Osteoblast (primary cell): ENCODE measurements at regions not wholly inside any gene's neighbourhood (a gene's known extent, or its start where the extent isn't known, plus 50 kb on each side); places are given as distances from the start of the nearest gene placed in this dataset.

Source experiments
- DNase-seq: peaks from one replicate; pipeline ENCODE4 v3.0.0; 2011; ENCODE audit warnings: low spot score, mixed read lengths; ENCODE audit not compliant: insufficient read length; ENCODE audit errors: missing footprints
- H2AFZ ChIP-seq: 2 replicates; pipeline ENCODE4 v1.6.0; 2011; ENCODE audit warnings: mild to moderate bottlenecking, low read length
- H3K27ac ChIP-seq: 2 replicates; pipeline ENCODE4 v1.5.1; 2011; ENCODE audit warnings: mild to moderate bottlenecking, low read depth, low read length, moderate library complexity
- H3K27me3 ChIP-seq: 2 replicates; pipeline ENCODE4 v1.6.0; 2012; ENCODE audit warnings: mild to moderate bottlenecking, control low read depth, inconsistent platforms, low read length, moderate library complexity; ENCODE audit not compliant: insufficient read depth
- H3K36me3 ChIP-seq: 2 replicates; pipeline ENCODE4 v1.5.1; 2011; ENCODE audit warnings: mild to moderate bottlenecking, low read length, control low read depth, moderate library complexity; ENCODE audit not compliant: insufficient read depth
- H3K4me1 ChIP-seq: 2 replicates; pipeline ENCODE4 v1.5.1; 2011; ENCODE audit warnings: mild to moderate bottlenecking, low read length, control low read depth, moderate library complexity; ENCODE audit not compliant: insufficient read depth
- H3K4me2 ChIP-seq: 2 replicates; pipeline ENCODE4 v1.6.0; 2011; ENCODE audit warnings: mild to moderate bottlenecking, low read length; ENCODE audit not compliant: insufficient read depth
- H3K4me3 ChIP-seq: fragments of 200-600 bp; sonication (generic); 3 replicates; pipeline ENCODE4 v1.5.1; 2012; ENCODE audit warnings: mild to moderate bottlenecking, low read length, inconsistent platforms; ENCODE audit not compliant: insufficient read depth
- H3K79me2 ChIP-seq: 2 replicates; pipeline ENCODE4 v1.6.0; 2012; ENCODE audit warnings: mild to moderate bottlenecking, low read length, control low read depth, inconsistent platforms; ENCODE audit not compliant: insufficient read depth
- H3K9me3 ChIP-seq: 2 replicates; pipeline ENCODE4 v1.5.1; 2011; ENCODE audit warnings: low read depth, low read length, control low read depth
- H4K20me1 ChIP-seq: 2 replicates; pipeline ENCODE4 v1.6.0; 2012; ENCODE audit warnings: mild to moderate bottlenecking, low read length, control low read depth; ENCODE audit not compliant: insufficient read depth
- CTCF ChIP-seq: IDR thresholded peaks from 2 replicates; pipeline ENCODE4 v1.5.1; 2011; ENCODE audit warnings: mild to moderate bottlenecking, low read depth, low read length, moderate library complexity; ENCODE audit errors: extremely low read depth

- Histone ChIP-seq H4K20me1 (no peaks in the 10 kb centered on the region), H3K27ac (no peak overlapping the region), H3K36me3 (no peaks in the 10 kb centered on the region), H2AFZ (no peak overlapping the region), H3K4me1 (no peaks in the 10 kb centered on the region), H3K79me2 (no peaks in the 10 kb centered on the region), H3K4me2 (no peak overlapping the region), H3K27me3 (no peaks in the 10 kb centered on the region), H3K4me3 (no peak overlapping the region), H3K9me3 (no peaks in the 10 kb centered on the region)
- TF ChIP-seq CTCF: no peak
- no peak for DNase-seq
Observed at GRCh38 chr2:62559582-62559981, 53.6 kb upstream of the TMEM17 start.

GRCh38 chr2:62558743-62559142 lies 52.7 kb upstream of the TMEM17 start:
- Histone ChIP-seq H3K27ac (no peak overlapping the region), H2AFZ (no peak overlapping the region), H3K4me3 (no peak overlapping the region), H3K79me2 (no peaks in the 10 kb centered on the region), H3K4me2 (no peak overlapping the region), H3K9me3 (no peaks in the 10 kb centered on the region), H3K4me1 (no peaks in the 10 kb centered on the region), H3K36me3 (no peaks in the 10 kb centered on the region), H3K27me3 (no peaks in the 10 kb centered on the region), H4K20me1 (no peaks in the 10 kb centered on the region)
- no peak for TF ChIP-seq CTCF
- DNase-seq: no peak

GRCh38 chr2:62556086-62556485 lies 50.1 kb upstream of the TMEM17 start:
- no peak overlapping the region for H2AFZ ChIP-seq
- no peak overlapping the region for H3K27ac ChIP-seq
- DNase-seq: no peak
- H3K4me3 ChIP-seq: no peak overlapping the region
- H3K4me1 ChIP-seq: no peaks in the 10 kb centered on the region
- H3K4me2 ChIP-seq: no peak overlapping the region
- H3K9me3 ChIP-seq: no peaks in the 10 kb centered on the region
- no peak for TF ChIP-seq CTCF
- H3K36me3 ChIP-seq: no peaks in the 10 kb centered on the region
- no peaks in the 10 kb centered on the region for H3K27me3 ChIP-seq
- no peaks in the 10 kb centered on the region for H4K20me1 ChIP-seq
- no peaks in the 10 kb centered on the region for H3K79me2 ChIP-seq
